GM13976 (cell line): ENCODE measurements at regions not wholly inside any gene's neighbourhood (a gene's known extent, or its start where the extent isn't known, plus 50 kb on each side); places are given as distances from the start of the nearest gene placed in this dataset.

Source experiments
- DNase-seq: peaks from one replicate; pipeline ENCODE4 v3.0.0; 2012; ENCODE audit warnings: low spot score
- in situ Hi-C: fragments of 300-500 bp; cut with MboI; formaldehyde crosslinking; loops from one replicate; pipeline ENCODE4 v1.12.0; 2022; ENCODE audit warnings: low sequenced_read_pairs, mixed read lengths, inconsistent platforms; ENCODE audit not compliant: unreplicated experiment
- TF ChIP-seq, protein P1 (sequence below): IDR thresholded peaks from 2 replicates; pipeline ENCODE4 v1.5.1; 2012; ENCODE audit warnings: borderline replicate concordance, mild to moderate bottlenecking; ENCODE audit not compliant: insufficient read depth; ENCODE audit errors: extremely low read depth, missing control alignments, control extremely low read depth

DNA sequence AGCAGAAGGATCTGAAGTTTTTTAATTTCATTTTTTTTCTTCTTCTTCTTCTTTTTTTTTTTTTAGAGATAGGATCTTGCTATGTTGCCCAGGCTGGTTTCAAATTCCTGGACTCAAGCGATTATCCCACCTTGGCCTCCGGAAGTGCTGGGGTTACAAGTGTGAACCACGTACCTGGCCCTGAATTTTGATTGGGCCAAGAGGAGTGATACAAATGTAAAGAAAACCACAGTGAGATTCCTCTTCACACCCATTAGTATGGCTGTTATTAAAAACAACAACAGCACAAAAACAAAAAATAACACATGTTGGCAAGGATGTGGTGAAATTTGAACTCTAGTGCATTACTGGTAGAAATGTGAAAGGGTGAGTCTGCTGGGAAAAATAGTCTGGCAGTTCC is 79.1 kb downstream of the KLF4 start:
- DNase-seq: no peak
- in situ Hi-C loops: no loop called here
- TF ChIP-seq, protein P1, sequence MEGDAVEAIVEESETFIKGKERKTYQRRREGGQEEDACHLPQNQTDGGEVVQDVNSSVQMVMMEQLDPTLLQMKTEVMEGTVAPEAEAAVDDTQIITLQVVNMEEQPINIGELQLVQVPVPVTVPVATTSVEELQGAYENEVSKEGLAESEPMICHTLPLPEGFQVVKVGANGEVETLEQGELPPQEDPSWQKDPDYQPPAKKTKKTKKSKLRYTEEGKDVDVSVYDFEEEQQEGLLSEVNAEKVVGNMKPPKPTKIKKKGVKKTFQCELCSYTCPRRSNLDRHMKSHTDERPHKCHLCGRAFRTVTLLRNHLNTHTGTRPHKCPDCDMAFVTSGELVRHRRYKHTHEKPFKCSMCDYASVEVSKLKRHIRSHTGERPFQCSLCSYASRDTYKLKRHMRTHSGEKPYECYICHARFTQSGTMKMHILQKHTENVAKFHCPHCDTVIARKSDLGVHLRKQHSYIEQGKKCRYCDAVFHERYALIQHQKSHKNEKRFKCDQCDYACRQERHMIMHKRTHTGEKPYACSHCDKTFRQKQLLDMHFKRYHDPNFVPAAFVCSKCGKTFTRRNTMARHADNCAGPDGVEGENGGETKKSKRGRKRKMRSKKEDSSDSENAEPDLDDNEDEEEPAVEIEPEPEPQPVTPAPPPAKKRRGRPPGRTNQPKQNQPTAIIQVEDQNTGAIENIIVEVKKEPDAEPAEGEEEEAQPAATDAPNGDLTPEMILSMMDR: no peak

DNA sequence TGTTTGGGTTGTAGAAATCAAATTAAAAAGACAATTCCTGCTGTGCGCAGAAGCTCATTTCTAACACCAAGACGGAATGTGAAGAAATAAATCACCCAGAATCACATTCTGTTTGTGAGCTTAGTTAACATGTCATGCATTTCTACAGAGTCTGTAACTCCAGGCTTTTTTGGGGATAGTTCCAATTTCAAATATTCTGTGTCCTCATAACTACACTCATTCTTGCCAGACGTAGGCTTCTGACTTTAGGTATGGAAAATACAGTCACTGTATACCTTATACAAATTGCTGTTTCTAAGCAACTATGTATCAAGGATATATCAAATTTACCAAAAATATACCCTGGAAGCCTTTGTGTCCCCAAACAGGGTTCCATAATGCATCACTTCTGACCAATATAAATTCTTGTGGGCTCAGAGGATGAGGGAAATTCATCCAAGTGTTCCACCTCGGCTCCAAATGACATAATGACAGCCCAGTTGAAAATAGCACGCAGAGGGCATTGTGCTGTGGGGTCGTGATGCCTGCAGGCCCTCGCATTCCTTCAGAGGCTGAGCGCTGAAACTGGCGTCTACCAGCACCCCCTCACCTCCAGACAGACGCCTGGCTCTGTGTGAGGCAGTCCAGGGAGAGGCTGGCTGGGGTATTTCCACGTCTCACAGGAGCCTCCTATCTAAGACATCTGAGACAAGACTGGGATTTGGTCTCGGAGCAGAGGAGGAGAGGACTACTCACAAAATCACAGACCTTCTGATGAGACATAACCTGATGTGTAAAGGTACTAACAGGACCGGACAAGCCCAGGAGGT is 79.8 kb downstream of the KLF4 start:
- no peak for DNase-seq
- in situ Hi-C loops: no loop called here
- TF ChIP-seq, protein P1: no peak

DNA sequence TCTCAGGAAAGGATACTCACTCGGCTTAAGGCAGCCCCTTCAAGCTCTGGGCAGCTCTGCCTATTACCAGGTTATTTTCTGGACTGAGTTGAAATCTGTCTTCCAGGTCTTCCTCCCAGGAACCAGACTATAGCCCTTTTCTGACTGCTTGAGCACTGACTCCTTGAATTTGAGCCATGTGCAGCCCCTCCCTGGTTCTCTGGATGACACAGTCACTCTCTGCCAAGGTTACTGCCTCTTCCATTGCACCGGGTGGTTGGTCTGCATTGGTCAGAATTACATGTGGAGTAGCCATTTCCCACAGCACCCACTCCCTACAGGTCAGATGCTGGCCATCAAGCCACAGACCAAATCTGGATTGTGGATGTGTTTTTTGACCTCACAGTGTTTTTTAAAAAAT is 81.9 kb downstream of the KLF4 start:
- no peak for DNase-seq
- in situ Hi-C loops: no loop called here

DNA sequence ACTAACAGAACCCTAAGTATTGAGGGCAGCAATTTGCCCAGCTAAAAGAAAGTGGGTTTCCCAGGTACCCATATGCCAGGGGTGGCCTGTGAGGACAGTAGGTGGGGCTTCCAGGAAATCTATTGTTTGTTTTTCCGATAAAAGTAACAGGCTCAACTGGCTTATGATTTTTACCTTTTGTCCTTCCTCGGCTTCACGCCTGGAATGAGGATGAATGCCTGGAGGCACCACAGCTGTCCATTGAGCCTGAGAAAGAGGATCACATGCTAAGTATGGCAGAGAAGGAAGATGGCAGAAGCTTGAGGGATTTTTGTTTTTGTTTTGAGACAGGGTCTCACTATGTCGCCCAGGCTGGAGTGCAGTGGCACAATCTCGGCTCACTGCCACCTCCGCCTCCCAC is 84.1 kb downstream of the KLF4 start:
- TF ChIP-seq, protein P1: no peak
- in situ Hi-C loops: no loop called here
- no peak for DNase-seq

More for the DNA sequence above, 81.9 kb downstream of the KLF4 start:
- TF ChIP-seq, protein P1: no peak

DNA sequence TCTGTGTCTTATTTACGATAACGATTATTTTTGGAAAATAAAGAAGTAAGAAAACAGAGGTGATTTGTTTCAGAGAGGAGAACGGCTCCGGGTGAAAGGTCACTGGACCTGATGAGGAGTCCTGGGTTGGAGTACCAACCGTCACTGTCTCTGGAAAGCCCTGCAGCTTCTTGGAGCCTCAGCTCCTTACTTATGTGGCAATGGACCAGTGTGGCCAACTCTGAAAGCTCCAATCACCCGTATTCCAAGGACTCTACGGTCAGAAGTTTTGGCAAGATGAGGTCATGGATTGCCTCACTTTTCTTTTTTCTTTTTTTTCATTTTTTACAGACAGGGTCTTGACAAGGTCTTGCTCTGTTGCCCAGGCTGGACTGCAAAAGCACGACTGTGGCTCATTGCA is 84.8 kb downstream of the KLF4 start:
- TF ChIP-seq, protein P1: no peak
- no peak for DNase-seq
- in situ Hi-C loops: no loop called here

DNA sequence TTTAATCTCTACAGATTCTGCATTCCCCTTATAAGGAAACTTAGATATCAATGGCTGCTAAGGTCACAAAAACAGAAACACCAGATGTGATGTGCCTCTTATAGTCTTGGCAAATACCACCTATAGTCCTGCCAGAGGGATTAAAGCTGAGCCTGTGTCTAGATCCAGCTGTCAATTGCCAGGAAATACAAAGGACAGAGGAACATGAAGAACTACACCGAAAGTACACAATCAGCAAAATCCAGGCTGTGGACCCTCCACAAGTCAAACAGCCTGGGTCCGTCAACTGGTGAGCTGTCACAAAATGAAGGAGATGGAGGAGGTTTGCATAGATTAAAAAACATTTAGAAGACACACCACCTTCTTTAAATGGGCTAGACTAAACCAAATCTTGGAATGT is 85.4 kb downstream of the KLF4 start:
- in situ Hi-C loops: no loop called here
- DNase-seq: no peak
- TF ChIP-seq, protein P1: no peak
